HepG2 (cell line): ENCODE measurements at regions not wholly inside any gene's neighbourhood (a gene's known extent, or its start where the extent isn't known, plus 50 kb on each side); places are given as distances from the start of the nearest gene placed in this dataset.

Experiments
- HMG20A ChIP-seq: IDR thresholded peaks from 2 replicates; pipeline ENCODE4 v1.6.1; 2016; ENCODE audit warnings: borderline replicate concordance
- RORA ChIP-seq: sonication (generic); formaldehyde crosslinking; IDR thresholded peaks from 2 replicates; pipeline ENCODE4 v1.5.0; 2020; ENCODE audit warnings: mild to moderate bottlenecking, missing genetic modification reagents, moderate library complexity
- TRIM24 ChIP-seq: sonication (generic); formaldehyde crosslinking; IDR thresholded peaks from 2 replicates; pipeline ENCODE4 v1.8.0; 2022; ENCODE audit warnings: mild to moderate bottlenecking, missing genetic modification reagents
- TF ChIP-seq, protein P1 (sequence below): sonication (generic); formaldehyde crosslinking; IDR thresholded peaks from 2 replicates; pipeline ENCODE4 v1.8.1; 2022; ENCODE audit warnings: low read depth, mild to moderate bottlenecking, missing genetic modification reagents
- TF ChIP-seq, protein P2 (sequence below): IDR thresholded peaks from 2 replicates; pipeline ENCODE4 v1.6.1; 2018; ENCODE audit warnings: missing genetic modification reagents, mild to moderate bottlenecking, missing compliant biosample characterization
- TF ChIP-seq, protein P3 (sequence below): IDR thresholded peaks from 2 replicates; pipeline ENCODE4 v1.6.1; 2016; ENCODE audit warnings: low read depth
- TF ChIP-seq, protein P4 (sequence below): sonication (generic); formaldehyde crosslinking; IDR thresholded peaks from 2 replicates; pipeline ENCODE4 v1.5.0; 2020; ENCODE audit warnings: mild to moderate bottlenecking, missing genetic modification reagents, borderline replicate concordance
- TF ChIP-seq, protein P5 (sequence below): sonication (generic); formaldehyde crosslinking; IDR thresholded peaks from 2 replicates; pipeline ENCODE4 v1.9.0; 2021; ENCODE audit warnings: mild to moderate bottlenecking, missing genetic modification reagents
- TF ChIP-seq, protein P6 (sequence below): IDR thresholded peaks from 2 replicates; pipeline ENCODE4 v1.6.1; 2012; ENCODE audit warnings: inconsistent platforms

DNA sequence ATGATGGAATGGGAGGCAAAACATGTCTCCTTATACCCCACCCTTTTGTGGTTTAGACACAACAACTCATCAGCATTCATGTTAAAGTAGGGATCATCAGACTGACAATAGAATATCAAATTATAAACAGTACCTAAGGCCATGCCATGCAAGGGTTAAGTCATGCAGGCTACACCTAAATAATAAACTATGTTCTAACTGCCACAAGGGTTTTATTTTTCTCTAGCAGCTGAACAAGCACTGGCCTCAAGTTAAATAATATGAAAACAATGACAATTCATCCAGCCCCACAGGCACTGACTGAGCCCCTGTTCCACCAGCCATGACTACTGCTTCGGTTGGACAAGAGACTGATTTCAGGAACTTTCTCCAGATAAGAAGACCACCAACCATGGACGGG, 164.5 kb upstream of the PIRT start (continued):
- TF ChIP-seq, protein P1, sequence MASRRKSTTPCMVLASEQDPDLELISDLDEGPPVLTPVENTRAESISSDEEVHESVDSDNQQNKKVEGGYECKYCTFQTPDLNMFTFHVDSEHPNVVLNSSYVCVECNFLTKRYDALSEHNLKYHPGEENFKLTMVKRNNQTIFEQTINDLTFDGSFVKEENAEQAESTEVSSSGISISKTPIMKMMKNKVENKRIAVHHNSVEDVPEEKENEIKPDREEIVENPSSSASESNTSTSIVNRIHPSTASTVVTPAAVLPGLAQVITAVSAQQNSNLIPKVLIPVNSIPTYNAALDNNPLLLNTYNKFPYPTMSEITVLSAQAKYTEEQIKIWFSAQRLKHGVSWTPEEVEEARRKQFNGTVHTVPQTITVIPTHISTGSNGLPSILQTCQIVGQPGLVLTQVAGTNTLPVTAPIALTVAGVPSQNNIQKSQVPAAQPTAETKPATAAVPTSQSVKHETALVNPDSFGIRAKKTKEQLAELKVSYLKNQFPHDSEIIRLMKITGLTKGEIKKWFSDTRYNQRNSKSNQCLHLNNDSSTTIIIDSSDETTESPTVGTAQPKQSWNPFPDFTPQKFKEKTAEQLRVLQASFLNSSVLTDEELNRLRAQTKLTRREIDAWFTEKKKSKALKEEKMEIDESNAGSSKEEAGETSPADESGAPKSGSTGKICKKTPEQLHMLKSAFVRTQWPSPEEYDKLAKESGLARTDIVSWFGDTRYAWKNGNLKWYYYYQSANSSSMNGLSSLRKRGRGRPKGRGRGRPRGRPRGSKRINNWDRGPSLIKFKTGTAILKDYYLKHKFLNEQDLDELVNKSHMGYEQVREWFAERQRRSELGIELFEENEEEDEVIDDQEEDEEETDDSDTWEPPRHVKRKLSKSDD, result no peak
- TF ChIP-seq, protein P2, sequence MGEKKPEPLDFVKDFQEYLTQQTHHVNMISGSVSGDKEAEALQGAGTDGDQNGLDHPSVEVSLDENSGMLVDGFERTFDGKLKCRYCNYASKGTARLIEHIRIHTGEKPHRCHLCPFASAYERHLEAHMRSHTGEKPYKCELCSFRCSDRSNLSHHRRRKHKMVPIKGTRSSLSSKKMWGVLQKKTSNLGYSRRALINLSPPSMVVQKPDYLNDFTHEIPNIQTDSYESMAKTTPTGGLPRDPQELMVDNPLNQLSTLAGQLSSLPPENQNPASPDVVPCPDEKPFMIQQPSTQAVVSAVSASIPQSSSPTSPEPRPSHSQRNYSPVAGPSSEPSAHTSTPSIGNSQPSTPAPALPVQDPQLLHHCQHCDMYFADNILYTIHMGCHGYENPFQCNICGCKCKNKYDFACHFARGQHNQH, result no peak
- TF ChIP-seq HMG20A (CRISPR knock-in tag) (no peak), TRIM24 (no peak), RORA (no peak)
- TF ChIP-seq, protein P3, sequence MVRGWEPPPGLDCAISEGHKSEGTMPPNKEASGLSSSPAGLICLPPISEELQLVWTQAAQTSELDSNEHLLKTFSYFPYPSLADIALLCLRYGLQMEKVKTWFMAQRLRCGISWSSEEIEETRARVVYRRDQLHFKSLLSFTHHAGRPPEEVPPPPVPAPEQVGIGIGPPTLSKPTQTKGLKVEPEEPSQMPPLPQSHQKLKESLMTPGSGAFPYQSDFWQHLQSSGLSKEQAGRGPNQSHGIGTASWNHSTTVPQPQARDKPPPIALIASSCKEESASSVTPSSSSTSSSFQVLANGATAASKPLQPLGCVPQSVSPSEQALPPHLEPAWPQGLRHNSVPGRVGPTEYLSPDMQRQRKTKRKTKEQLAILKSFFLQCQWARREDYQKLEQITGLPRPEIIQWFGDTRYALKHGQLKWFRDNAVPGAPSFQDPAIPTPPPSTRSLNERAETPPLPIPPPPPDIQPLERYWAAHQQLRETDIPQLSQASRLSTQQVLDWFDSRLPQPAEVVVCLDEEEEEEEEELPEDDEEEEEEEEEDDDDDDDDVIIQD, result no peak
- TF ChIP-seq, protein P4, sequence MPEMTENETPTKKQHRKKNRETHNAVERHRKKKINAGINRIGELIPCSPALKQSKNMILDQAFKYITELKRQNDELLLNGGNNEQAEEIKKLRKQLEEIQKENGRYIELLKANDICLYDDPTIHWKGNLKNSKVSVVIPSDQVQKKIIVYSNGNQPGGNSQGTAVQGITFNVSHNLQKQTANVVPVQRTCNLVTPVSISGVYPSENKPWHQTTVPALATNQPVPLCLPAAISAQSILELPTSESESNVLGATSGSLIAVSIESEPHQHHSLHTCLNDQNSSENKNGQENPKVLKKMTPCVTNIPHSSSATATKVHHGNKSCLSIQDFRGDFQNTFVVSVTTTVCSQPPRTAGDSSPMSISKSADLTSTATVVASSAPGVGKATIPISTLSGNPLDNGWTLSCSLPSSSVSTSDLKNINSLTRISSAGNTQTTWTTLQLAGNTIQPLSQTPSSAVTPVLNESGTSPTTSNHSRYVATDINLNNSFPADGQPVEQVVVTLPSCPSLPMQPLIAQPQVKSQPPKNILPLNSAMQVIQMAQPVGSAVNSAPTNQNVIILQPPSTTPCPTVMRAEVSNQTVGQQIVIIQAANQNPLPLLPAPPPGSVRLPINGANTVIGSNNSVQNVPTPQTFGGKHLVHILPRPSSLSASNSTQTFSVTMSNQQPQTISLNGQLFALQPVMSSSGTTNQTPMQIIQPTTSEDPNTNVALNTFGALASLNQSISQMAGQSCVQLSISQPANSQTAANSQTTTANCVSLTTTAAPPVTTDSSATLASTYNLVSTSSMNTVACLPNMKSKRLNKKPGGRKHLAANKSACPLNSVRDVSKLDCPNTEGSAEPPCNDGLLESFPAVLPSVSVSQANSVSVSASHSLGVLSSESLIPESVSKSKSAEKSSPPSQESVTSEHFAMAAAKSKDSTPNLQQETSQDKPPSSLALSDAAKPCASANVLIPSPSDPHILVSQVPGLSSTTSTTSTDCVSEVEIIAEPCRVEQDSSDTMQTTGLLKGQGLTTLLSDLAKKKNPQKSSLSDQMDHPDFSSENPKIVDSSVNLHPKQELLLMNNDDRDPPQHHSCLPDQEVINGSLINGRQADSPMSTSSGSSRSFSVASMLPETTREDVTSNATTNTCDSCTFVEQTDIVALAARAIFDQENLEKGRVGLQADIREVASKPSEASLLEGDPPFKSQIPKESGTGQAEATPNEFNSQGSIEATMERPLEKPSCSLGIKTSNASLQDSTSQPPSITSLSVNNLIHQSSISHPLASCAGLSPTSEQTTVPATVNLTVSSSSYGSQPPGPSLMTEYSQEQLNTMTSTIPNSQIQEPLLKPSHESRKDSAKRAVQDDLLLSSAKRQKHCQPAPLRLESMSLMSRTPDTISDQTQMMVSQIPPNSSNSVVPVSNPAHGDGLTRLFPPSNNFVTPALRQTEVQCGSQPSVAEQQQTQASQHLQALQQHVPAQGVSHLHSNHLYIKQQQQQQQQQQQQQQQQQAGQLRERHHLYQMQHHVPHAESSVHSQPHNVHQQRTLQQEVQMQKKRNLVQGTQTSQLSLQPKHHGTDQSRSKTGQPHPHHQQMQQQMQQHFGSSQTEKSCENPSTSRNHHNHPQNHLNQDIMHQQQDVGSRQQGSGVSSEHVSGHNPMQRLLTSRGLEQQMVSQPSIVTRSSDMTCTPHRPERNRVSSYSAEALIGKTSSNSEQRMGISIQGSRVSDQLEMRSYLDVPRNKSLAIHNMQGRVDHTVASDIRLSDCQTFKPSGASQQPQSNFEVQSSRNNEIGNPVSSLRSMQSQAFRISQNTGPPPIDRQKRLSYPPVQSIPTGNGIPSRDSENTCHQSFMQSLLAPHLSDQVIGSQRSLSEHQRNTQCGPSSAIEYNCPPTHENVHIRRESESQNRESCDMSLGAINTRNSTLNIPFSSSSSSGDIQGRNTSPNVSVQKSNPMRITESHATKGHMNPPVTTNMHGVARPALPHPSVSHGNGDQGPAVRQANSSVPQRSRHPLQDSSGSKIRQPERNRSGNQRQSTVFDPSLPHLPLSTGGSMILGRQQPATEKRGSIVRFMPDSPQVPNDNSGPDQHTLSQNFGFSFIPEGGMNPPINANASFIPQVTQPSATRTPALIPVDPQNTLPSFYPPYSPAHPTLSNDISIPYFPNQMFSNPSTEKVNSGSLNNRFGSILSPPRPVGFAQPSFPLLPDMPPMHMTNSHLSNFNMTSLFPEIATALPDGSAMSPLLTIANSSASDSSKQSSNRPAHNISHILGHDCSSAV (CRISPR knock-in tag), result no peak
- TF ChIP-seq, protein P5, sequence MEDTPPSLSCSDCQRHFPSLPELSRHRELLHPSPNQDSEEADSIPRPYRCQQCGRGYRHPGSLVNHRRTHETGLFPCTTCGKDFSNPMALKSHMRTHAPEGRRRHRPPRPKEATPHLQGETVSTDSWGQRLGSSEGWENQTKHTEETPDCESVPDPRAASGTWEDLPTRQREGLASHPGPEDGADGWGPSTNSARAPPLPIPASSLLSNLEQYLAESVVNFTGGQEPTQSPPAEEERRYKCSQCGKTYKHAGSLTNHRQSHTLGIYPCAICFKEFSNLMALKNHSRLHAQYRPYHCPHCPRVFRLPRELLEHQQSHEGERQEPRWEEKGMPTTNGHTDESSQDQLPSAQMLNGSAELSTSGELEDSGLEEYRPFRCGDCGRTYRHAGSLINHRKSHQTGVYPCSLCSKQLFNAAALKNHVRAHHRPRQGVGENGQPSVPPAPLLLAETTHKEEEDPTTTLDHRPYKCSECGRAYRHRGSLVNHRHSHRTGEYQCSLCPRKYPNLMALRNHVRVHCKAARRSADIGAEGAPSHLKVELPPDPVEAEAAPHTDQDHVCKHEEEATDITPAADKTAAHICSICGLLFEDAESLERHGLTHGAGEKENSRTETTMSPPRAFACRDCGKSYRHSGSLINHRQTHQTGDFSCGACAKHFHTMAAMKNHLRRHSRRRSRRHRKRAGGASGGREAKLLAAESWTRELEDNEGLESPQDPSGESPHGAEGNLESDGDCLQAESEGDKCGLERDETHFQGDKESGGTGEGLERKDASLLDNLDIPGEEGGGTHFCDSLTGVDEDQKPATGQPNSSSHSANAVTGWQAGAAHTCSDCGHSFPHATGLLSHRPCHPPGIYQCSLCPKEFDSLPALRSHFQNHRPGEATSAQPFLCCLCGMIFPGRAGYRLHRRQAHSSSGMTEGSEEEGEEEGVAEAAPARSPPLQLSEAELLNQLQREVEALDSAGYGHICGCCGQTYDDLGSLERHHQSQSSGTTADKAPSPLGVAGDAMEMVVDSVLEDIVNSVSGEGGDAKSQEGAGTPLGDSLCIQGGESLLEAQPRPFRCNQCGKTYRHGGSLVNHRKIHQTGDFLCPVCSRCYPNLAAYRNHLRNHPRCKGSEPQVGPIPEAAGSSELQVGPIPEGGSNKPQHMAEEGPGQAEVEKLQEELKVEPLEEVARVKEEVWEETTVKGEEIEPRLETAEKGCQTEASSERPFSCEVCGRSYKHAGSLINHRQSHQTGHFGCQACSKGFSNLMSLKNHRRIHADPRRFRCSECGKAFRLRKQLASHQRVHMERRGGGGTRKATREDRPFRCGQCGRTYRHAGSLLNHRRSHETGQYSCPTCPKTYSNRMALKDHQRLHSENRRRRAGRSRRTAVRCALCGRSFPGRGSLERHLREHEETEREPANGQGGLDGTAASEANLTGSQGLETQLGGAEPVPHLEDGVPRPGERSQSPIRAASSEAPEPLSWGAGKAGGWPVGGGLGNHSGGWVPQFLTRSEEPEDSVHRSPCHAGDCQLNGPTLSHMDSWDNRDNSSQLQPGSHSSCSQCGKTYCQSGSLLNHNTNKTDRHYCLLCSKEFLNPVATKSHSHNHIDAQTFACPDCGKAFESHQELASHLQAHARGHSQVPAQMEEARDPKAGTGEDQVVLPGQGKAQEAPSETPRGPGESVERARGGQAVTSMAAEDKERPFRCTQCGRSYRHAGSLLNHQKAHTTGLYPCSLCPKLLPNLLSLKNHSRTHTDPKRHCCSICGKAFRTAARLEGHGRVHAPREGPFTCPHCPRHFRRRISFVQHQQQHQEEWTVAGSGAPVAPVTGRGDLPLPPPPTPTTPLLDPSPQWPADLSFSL (CRISPR knock-in tag), result no peak
- TF ChIP-seq, protein P6, sequence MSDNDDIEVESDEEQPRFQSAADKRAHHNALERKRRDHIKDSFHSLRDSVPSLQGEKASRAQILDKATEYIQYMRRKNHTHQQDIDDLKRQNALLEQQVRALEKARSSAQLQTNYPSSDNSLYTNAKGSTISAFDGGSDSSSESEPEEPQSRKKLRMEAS, result no peak
